HL-60/S4 (cell line): ENCODE measurements at regions not wholly inside any gene's neighbourhood (a gene's known extent, or its start where the extent isn't known, plus 50 kb on each side); places are given as distances from the start of the nearest gene placed in this dataset.
"Not testable (repeated sequence)": the region's sequence is repeated elsewhere in the genome, so short reads cannot be mapped to it uniquely, and the experiment has no call there.

Source experiments
- in situ Hi-C: fragments of 300-500 bp; cut with MboI; formaldehyde crosslinking; loops from 2 replicates; pipeline ENCODE4 v1.14.3; 2022; ENCODE audit warnings: low sequenced_read_pairs

- in situ Hi-C loops, result no loop called here
Measured at GRCh38 chr1:185483217-185483616, 166.2 kb upstream of the IVNS1ABP start.

GRCh38 chr1:185480545-185480944, 163.5 kb upstream of the IVNS1ABP start:
- in situ Hi-C loops, result no loop called here

GRCh38 chr1:185479796-185480195, 162.8 kb upstream of the IVNS1ABP start:
- in situ Hi-C loops, result no loop called here

- in situ Hi-C loops, result no loop called here
Measured at GRCh38 chr1:185478877-185479276, 161.8 kb upstream of the IVNS1ABP start.

GRCh38 chr1:185477638-185478580, 160.9 kb upstream of the IVNS1ABP start:
- in situ Hi-C loops, result no loop called here

GRCh38 chr1:185474440-185475149, 157.6 kb upstream of the IVNS1ABP start:
- in situ Hi-C loops, result no loop called here

GRCh38 chr1:185473186-185473585, 156.1 kb upstream of the IVNS1ABP start:
- in situ Hi-C loops, result no loop called here

GRCh38 chr1:185468626-185469025, 151.6 kb upstream of the IVNS1ABP start:
- in situ Hi-C loops, result no loop called here

- in situ Hi-C loops, result no loop called here
Measured at GRCh38 chr1:185467122-185467521, 150.1 kb upstream of the IVNS1ABP start.

GRCh38 chr1:185464777-185465176, 147.7 kb upstream of the IVNS1ABP start:
- in situ Hi-C loops, result no loop called here

GRCh38 chr1:185463433-185463832, 146.4 kb upstream of the IVNS1ABP start:
- in situ Hi-C loops, result no loop called here

- in situ Hi-C loops, result no loop called here
Measured at GRCh38 chr1:185463011-185463410, 146.0 kb upstream of the IVNS1ABP start.

- in situ Hi-C loops, result not testable (repeated sequence)
Measured at GRCh38 chr1:185460723-185461122, 143.7 kb upstream of the IVNS1ABP start.

- in situ Hi-C loops, result no loop called here
Measured at GRCh38 chr1:185459141-185459540, 142.1 kb upstream of the IVNS1ABP start.

- in situ Hi-C loops, result no loop called here
Measured at GRCh38 chr1:185458670-185459069, 141.6 kb upstream of the IVNS1ABP start.

- in situ Hi-C loops, result no loop called here
Measured at GRCh38 chr1:185453496-185454192, 136.6 kb upstream of the IVNS1ABP start.

- in situ Hi-C loops, result no loop called here
Measured at GRCh38 chr1:185450917-185451316, 133.9 kb upstream of the IVNS1ABP start.

GRCh38 chr1:185450060-185450788, 133.2 kb upstream of the IVNS1ABP start:
- in situ Hi-C loops, result no loop called here

- in situ Hi-C loops, result no loop called here
Measured at GRCh38 chr1:185449378-185450059, 132.5 kb upstream of the IVNS1ABP start.

- in situ Hi-C loops, result no loop called here
Measured at GRCh38 chr1:185448591-185449186, 131.6 kb upstream of the IVNS1ABP start.
